ENCODE measurements at regions not wholly inside any gene's neighbourhood (a gene's known extent, or its start where the extent isn't known, plus 50 kb on each side); places are given as distances from the start of the nearest gene placed in this dataset.

GRCh38 chr4:25494166-25494565 is 117.1 kb downstream of the ANAPC4 start:
- no peak overlapping the region for H3K4me3 ChIP-seq (ENCODE audit: low read length)

GRCh38 chr4:25500626-25501316 is 123.7 kb downstream of the ANAPC4 start:
- Histone ChIP-seq H3K4me3 (ENCODE audit: low read length) (no peak overlapping the region), H3K27me3 (ENCODE audit: control insufficient read depth, low read length) (no peaks in the 10 kb centered on the region), H3K27ac (ENCODE audit: low read depth, low read length) (no peak overlapping the region), H4K20me1 (ENCODE audit: control insufficient read depth, insufficient read depth, low read depth, low read length) (no peaks in the 10 kb centered on the region), H3K4me1 (ENCODE audit: control insufficient read depth, low read length) (peaks cover 6% of the 10 kb centered on the region; the same call in 1 of the 2 replicates), H3K4me2 (ENCODE audit: low read length) (no peak overlapping the region), H3K36me3 (ENCODE audit: control insufficient read depth, low read length) (no peaks in the 10 kb centered on the region), H3K79me2 (ENCODE audit: control insufficient read depth, low read length) (no peaks in the 10 kb centered on the region), H3F3A (ENCODE audit: control insufficient read depth, insufficient read depth) (no peaks in the 10 kb centered on the region), H3K9me3 (ENCODE audit: control insufficient read depth, insufficient read depth, low read length) (no peaks in the 10 kb centered on the region), H3K9me2 (replicated peaks; ENCODE audit: control insufficient read depth, low read length) (no peaks in the 10 kb centered on the region)
- no peak for TF ChIP-seq EZH2phosphoT487 (IDR thresholded peaks at IDR 0.05; ENCODE audit: borderline replicate concordance, low read length)
- TF ChIP-seq CTCF (IDR thresholded peaks at IDR 0.05; ENCODE audit: low read depth, low read length, poor library complexity, severe bottlenecking) = no peak

More at GRCh38 chr4:25494166-25494565, 117.1 kb downstream of the ANAPC4 start:
- H4K20me1 ChIP-seq (ENCODE audit: control insufficient read depth, insufficient read depth, low read depth, low read length) = no peaks in the 10 kb centered on the region
- no peaks in the 10 kb centered on the region for H3F3A ChIP-seq (ENCODE audit: control insufficient read depth, insufficient read depth)
- no peaks in the 10 kb centered on the region for H3K79me2 ChIP-seq (ENCODE audit: control insufficient read depth, low read length)
- H3K27ac ChIP-seq (ENCODE audit: low read depth, low read length) = no peak overlapping the region
- no peaks in the 10 kb centered on the region for H3K9me2 ChIP-seq (replicated peaks; ENCODE audit: control insufficient read depth, low read length)
- H3K36me3 ChIP-seq (ENCODE audit: control insufficient read depth, low read length) = no peaks in the 10 kb centered on the region
- H3K4me1 ChIP-seq (ENCODE audit: control insufficient read depth, low read length) = no peaks in the 10 kb centered on the region
- H3K4me2 ChIP-seq (ENCODE audit: low read length) = no peak overlapping the region
- no peaks in the 10 kb centered on the region for H3K9me3 ChIP-seq (ENCODE audit: control insufficient read depth, insufficient read depth, low read length)
- no peaks in the 10 kb centered on the region for H3K27me3 ChIP-seq (ENCODE audit: control insufficient read depth, low read length)
- TF ChIP-seq CTCF (IDR thresholded peaks at IDR 0.05; ENCODE audit: low read depth, low read length, poor library complexity, severe bottlenecking) (no peak), EZH2phosphoT487 (IDR thresholded peaks at IDR 0.05; ENCODE audit: borderline replicate concordance, low read length) (no peak)

- no peak for TF ChIP-seq CTCF (IDR thresholded peaks at IDR 0.05; ENCODE audit: low read depth, low read length, poor library complexity, severe bottlenecking)
- no peak for TF ChIP-seq EZH2phosphoT487 (IDR thresholded peaks at IDR 0.05; ENCODE audit: borderline replicate concordance, low read length)
- no peaks in the 10 kb centered on the region for H3F3A ChIP-seq (ENCODE audit: control insufficient read depth, insufficient read depth)
- H3K4me3 ChIP-seq (ENCODE audit: low read length) = no peak overlapping the region
- H3K4me2 ChIP-seq (ENCODE audit: low read length) = no peak overlapping the region
- no peak overlapping the region for H3K27ac ChIP-seq (ENCODE audit: low read depth, low read length)
- no peaks in the 10 kb centered on the region for H3K79me2 ChIP-seq (ENCODE audit: control insufficient read depth, low read length)
- H4K20me1 ChIP-seq (ENCODE audit: control insufficient read depth, insufficient read depth, low read depth, low read length) = no peaks in the 10 kb centered on the region
- peaks cover 7% of the 10 kb centered on the region for H3K4me1 ChIP-seq (ENCODE audit: control insufficient read depth, low read length)
- no peaks in the 10 kb centered on the region for H3K9me3 ChIP-seq (ENCODE audit: control insufficient read depth, insufficient read depth, low read length)
- H3K9me2 ChIP-seq (replicated peaks; ENCODE audit: control insufficient read depth, low read length) = no peaks in the 10 kb centered on the region
- no peaks in the 10 kb centered on the region for H3K27me3 ChIP-seq (ENCODE audit: control insufficient read depth, low read length)
- no peaks in the 10 kb centered on the region for H3K36me3 ChIP-seq (ENCODE audit: control insufficient read depth, low read length)
Observed at GRCh38 chr4:25502115-25502514, 125.1 kb downstream of the ANAPC4 start.
